ENCODE measurements at regions not wholly inside any gene's neighbourhood (a gene's known extent, or its start where the extent isn't known, plus 50 kb on each side); places are given as distances from the start of the nearest gene placed in this dataset.

DNA sequence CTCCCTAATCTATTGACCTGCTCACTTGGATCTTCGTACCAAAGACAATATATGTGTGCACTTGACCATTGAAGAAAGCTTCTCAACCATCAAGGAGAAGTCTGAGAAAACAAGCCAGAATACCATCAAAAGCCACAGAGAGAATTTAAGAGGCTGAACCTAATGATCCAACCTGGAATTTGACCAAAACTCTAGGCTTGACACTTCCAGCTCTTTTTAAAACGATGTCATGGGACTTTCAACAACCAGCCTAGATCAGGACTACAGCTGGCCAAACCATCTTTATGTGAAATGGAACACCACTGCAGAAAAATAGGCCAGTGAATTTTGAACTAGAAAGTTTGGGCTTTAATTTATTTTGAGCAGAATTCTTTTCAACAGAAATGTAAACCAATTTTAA, 444.4 kb downstream of the LTN1 start:
- H3K4me3 ChIP-seq (replicated peaks; ENCODE audit: low read depth, low read length), result no peak overlapping the region
- DNase-seq (ENCODE audit: low read depth), result no peak
- TF ChIP-seq, protein P1, sequence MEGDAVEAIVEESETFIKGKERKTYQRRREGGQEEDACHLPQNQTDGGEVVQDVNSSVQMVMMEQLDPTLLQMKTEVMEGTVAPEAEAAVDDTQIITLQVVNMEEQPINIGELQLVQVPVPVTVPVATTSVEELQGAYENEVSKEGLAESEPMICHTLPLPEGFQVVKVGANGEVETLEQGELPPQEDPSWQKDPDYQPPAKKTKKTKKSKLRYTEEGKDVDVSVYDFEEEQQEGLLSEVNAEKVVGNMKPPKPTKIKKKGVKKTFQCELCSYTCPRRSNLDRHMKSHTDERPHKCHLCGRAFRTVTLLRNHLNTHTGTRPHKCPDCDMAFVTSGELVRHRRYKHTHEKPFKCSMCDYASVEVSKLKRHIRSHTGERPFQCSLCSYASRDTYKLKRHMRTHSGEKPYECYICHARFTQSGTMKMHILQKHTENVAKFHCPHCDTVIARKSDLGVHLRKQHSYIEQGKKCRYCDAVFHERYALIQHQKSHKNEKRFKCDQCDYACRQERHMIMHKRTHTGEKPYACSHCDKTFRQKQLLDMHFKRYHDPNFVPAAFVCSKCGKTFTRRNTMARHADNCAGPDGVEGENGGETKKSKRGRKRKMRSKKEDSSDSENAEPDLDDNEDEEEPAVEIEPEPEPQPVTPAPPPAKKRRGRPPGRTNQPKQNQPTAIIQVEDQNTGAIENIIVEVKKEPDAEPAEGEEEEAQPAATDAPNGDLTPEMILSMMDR (IDR thresholded peaks at IDR 0.05; ENCODE audit: low read length, missing control alignments), result no peak

DNA sequence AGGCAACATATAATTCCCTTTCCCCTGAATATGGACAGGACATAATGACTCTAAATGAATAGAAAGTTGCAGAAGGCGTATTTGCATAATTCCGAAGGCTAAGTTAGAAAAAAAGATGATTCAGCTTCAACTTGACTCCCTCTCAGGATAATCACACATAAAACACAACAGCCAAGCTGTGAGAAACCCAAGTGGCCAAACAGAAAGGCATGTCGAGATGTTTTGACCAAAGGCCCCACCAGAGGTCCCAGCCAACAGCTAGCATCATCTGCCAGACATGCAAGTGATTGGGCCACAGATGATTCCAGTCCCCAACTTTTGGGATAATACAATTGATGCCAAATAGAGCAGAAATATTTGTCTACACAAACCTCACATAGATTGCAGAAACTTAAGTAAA, 444.9 kb downstream of the LTN1 start:
- DNase-seq (ENCODE audit: low read depth), result no peak
- no peak overlapping the region for H3K4me3 ChIP-seq (replicated peaks; ENCODE audit: low read depth, low read length)
- TF ChIP-seq, protein P1 (IDR thresholded peaks at IDR 0.05; ENCODE audit: low read length, missing control alignments), result no peak

DNA sequence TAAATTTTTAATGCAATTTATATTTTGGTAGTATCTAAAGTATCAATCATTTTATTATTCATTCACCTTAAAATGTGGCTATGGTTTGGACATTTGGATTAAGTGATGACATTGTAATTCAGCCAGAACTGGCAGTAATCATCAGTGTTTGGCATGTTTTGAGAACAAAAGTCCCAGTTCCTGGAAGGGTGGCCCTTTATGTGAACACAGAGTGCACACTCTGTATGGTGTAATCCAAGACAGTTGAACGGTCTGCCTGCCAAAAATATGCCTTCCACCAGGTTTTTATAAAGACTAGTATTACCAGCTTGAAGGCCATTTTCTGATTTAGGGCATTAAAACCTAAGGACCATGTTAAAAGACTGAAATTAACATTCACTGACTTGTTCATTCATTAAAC, 448.7 kb downstream of the LTN1 start:
- H3K4me3 ChIP-seq (replicated peaks; ENCODE audit: low read depth, low read length), result no peak overlapping the region
- peak; percentile 40 for DNase-seq (ENCODE audit: low read depth)
- TF ChIP-seq, protein P1 (IDR thresholded peaks at IDR 0.05; ENCODE audit: low read length, missing control alignments), result no peak

DNA sequence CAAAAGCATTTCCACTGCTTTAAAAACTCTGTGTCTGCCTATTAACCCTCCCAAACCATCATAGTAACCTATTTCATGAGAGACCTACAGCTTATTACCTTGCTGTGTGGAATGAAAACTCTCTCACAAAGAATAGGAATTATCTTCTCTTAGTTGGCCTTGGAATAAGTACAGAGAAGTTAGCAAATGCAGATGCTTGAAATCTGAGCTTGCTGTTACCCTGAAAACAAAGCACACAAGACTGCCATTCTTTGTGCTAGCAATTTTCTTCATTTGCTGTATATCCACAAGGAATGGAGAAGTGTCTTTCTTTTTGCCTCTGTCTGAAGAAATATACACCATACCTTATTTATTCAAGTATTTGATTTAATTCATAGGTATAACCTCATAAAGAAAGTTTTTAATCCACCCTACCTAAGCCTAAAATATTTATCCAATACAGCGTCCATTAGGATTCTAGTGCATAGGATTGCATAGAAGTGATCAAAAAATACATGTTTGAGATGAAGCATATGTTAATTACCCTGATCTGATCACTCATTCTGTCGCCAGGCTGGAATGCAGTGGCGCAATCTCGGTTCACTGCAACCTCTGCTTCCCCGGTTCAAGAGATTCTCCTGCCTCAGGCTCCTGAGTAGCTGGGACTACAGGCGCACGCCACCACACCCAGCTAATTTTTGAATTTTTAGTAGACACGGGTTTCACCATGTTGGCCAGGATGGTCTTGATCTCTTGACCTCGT, 451.1 kb downstream of the LTN1 start:
- H3K4me3 ChIP-seq (replicated peaks; ENCODE audit: low read depth, low read length), result no peak overlapping the region
- no peak for DNase-seq (ENCODE audit: low read depth)
- TF ChIP-seq, protein P1 (IDR thresholded peaks at IDR 0.05; ENCODE audit: low read length, missing control alignments), result no peak

DNA sequence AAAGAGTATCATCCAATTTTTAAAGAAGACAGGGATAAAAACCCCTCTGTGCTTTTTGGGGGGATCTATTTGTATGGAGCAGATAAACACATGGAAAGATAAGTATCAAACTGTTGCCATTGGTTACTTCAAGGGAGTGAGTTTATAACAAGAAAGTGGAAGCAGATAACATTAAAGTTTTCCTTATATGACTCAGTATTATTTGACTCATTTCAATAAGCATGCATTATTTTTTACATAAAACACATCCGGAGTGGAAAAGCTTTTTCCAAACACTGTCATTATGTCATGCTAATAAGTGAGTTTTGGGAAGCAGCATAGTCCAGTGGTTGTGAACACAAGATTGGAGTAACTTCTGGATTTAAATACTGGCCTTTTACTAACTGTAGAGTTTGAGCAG, 452.2 kb downstream of the LTN1 start:
- H3K4me3 ChIP-seq (replicated peaks; ENCODE audit: low read depth, low read length), result no peak overlapping the region
- peak; percentile 56 for DNase-seq (ENCODE audit: low read depth)
- TF ChIP-seq, protein P1 (IDR thresholded peaks at IDR 0.05; ENCODE audit: low read length, missing control alignments), result no peak

DNA sequence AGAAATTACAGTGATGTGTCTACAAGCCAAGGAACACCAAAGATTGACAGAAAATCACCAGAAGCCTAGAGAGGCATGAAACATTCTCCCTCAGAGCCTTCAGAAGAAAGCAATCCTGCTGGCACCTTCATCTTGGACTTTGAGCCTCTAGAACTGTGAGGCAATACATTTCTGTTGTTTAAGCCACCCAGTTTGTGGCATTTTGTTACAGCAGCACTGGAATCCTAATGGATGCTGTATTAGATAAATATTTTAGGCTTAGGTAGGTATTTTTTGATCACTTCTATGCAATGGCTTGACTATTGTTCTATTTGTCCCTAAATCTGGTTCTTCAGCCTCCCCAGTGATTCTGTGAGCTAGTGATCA, 453.1 kb downstream of the LTN1 start:
- TF ChIP-seq, protein P1 (IDR thresholded peaks at IDR 0.05; ENCODE audit: low read length, missing control alignments), result no peak
- no peak for DNase-seq (ENCODE audit: low read depth)
- no peak overlapping the region for H3K4me3 ChIP-seq (replicated peaks; ENCODE audit: low read depth, low read length)

DNA sequence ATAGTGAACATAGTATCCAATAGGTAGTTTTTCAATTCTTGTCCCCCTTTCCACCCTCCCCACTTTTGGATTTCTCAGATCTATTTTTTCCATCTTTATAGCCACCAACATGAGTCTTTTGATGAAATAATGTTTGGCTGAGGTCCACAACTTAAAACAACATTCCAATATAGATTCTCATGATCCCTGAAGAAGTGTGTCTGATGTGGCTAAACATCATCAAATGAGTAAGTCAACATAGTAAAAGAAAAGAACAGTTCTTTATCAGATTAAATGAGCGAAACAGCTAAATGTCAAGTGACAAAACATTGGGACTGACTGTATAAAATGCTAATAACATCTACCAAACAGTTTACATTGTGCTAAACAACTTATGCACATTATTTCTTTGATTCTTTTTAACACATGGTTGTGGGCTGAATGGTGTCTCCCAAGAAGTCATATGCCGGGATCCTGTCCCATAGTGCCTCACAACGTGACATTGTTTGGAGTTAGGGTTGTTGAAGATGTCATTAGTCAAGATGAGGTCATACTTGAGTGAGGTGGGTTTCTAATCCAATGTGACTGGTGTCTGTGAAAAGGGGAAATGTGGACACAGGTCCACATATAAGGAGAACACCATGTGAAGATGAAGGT, 453.6 kb downstream of the LTN1 start:
- peak; percentile 62 for DNase-seq (ENCODE audit: low read depth)
- no peak overlapping the region for H3K4me3 ChIP-seq (replicated peaks; ENCODE audit: low read depth, low read length)
- TF ChIP-seq, protein P1 (IDR thresholded peaks at IDR 0.05; ENCODE audit: low read length, missing control alignments), result no peak
